ENCODE measurements at regions not wholly inside any gene's neighbourhood (a gene's known extent, or its start where the extent isn't known, plus 50 kb on each side); places are given as distances from the start of the nearest gene placed in this dataset.
"Not testable (repeated sequence)": the region's sequence is repeated elsewhere in the genome, so short reads cannot be mapped to it uniquely, and the experiment has no call there.

- DNase-seq, result no peak
Measured at GRCh38 chr3:106029954-106030626, 161.3 kb upstream of the CBLB start.

DNA sequence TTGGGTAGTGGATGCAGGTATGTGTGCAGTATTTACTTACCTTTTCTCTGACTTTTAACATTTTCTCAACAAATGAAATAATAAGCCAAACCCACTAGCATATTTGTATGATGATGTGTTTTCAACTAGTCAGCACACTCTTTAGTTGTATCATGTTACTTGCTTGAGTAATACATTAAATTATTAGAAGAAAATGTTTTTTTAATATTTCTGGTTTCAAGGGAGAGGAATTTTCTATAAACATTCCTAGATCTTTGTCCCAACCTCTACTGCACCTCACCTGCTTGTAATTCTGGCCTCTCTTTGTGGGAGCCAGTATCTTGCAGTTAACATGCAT lies 161.8 kb upstream of the CBLB start:
- peak; percentile 17 for DNase-seq

- no peak for DNase-seq
Measured at GRCh38 chr3:106032479-106032878, 163.7 kb upstream of the CBLB start.

DNA sequence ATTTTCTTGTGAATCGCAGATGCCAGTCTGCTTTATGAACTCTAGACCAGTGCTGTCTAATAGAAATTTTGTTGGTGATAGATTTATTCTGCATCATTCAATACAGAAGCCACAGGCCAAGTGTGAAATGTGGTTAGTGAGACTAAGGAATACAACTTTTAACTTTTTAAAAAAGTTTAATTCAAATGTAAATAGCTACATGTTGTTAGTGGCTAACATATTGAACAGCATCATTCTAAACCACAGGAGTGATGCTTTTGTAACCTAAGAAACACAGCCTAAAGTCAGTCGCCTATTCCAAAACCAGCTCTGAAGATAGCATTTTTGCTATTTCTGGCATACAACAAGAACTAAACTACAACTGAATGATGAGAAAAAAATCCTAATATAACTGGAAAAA lies 164.8 kb upstream of the CBLB start:
- DNase-seq, result no peak

GRCh38 chr3:106034313-106034712 lies 165.5 kb upstream of the CBLB start:
- DNase-seq, result no peak

GRCh38 chr3:106035619-106036018 lies 166.8 kb upstream of the CBLB start:
- no peak for DNase-seq

DNA sequence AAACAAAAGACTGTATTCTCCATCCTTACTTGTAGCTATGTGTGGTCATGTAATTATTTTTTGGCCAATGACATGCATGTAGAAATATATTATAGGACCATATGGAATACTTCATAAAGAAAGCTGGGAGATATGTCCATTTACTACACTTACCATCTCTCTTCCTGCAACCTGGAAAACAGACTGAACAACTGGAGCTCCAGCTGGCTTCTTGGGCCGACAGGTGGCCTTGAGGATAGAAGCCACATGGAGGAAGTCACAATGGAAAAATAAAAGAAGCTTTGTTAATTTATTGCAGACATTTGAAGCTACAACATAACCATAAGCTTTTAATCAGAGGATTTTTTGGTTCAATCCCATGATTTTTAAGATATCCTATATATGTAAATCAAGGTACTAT lies 167.9 kb upstream of the CBLB start:
- DNase-seq, result no peak

GRCh38 chr3:106047221-106047620 lies 178.4 kb upstream of the CBLB start:
- no peak for DNase-seq

DNA sequence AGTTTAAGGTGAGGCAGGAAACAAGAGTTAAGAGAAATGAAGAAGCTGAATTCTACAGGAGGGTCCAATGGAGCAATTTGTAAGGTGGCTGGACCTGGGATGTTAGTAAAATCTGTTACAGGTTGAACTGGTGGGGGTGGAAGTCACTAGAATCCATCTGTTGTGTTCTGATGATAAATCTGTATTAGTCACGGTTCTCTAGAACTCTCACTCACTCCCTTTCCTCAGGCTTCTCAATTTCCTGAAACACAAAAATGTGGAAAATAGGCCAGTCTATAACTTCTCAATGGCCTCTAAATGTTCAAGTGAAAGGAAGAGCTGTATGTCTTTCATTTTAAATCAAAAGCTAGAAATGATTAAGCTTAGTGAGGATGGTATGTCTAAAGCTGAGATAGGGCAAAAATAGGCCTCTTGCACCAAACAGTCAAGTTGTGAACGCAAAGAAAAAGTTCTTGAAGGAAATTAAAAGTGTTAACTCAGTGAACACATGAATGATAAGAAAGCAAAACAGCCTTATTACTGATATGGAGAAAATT lies 180.2 kb upstream of the CBLB start:
- DNase-seq, result no peak

- DNase-seq, result no peak
Measured at GRCh38 chr3:106049821-106050220, 181.0 kb upstream of the CBLB start.

DNA sequence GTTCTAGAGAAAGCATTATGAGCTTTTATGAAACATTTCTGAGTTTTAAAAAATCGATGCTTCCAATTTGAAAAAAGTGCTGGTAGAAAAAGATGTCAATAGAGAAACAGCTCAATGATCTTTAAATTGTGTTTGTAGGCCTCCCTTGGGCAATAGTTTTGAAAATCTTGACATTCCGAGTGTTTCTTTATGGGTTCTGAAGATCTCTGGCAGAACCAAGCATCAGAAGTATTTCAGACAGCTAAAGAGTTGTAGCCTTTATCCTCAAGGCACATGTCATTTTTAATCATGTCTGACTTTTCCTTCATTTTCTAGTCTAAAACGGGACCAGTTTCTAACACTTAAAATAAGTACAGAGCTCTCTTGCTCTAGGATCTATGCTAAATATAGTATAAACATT lies 188.1 kb upstream of the CBLB start:
- DNase-seq, result no peak

GRCh38 chr3:106058475-106058874 lies 189.7 kb upstream of the CBLB start:
- DNase-seq, result no peak

GRCh38 chr3:106059953-106060517 lies 191.2 kb upstream of the CBLB start:
- DNase-seq, result no peak

GRCh38 chr3:106063909-106064308 lies 195.1 kb upstream of the CBLB start:
- DNase-seq, result no peak

GRCh38 chr3:106065831-106066230 lies 197.0 kb upstream of the CBLB start:
- DNase-seq, result no peak

GRCh38 chr3:106067711-106068110 lies 198.9 kb upstream of the CBLB start:
- no peak for DNase-seq

DNA sequence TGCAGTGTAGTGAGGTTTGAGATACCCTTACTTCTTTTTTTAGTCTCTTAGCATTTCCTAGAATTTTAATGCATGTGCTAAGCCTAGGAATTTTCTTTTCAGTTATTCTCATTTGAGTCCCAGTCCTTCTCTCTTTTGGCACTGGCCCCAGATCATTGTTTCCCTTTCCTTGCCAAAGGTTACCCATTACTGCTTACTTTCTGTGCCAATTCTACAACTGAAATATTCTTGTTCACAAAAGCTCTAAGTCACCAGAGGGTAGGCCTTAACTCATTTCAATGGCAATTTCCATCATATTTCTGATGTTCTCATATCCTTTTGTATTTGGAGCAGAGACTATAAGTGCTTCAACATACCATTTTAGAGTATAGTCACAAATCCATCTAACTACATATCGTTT lies 199.6 kb upstream of the CBLB start:
- DNase-seq, result no peak

DNA sequence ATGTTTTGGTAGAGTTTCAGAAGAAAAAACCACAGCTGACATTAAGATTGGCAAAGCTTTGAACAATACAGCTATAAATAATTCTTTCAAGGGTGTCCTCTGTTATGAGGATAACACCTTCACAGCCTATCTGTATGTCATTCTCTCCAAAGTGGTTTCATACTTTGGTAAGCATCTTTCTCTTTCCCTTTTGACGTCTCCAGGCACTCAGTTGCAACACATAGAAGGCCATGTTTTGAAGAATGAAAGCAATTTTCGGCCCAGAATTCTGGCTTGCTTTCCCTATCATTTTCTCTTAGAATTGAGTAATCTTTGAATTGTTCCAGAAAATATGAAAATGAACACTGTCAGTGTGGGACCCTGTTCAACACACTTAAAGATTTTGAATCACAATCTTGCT lies 200.0 kb upstream of the CBLB start:
- DNase-seq, result no peak

- no peak for DNase-seq
Measured at GRCh38 chr3:106070187-106070586, 201.4 kb upstream of the CBLB start.

- DNase-seq, result no peak
Measured at GRCh38 chr3:106071306-106071705, 202.5 kb upstream of the CBLB start.

GRCh38 chr3:106072596-106072995 lies 203.8 kb upstream of the CBLB start:
- not testable (repeated sequence) for DNase-seq

DNA sequence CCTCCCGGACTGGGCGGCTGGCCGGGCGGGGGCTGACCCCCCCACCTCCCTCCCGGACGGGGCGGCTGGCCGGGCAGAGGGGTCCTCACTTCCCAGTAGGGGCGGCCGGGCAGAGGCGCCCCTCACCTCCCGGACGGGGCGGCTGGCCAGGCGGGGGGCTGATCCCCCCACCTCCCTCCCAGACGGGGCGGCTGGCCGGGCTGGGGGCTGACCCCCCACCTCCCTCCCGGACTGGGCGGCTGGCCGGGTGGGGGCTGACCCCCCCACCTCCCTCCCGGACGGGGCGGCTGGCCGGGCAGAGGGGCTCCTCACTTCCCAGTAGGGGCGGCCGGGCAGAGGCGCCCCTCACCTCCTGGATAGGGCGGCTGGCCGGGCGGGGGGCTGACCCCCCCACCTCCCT lies 205.0 kb upstream of the CBLB start:
- DNase-seq, result not testable (repeated sequence)

DNA sequence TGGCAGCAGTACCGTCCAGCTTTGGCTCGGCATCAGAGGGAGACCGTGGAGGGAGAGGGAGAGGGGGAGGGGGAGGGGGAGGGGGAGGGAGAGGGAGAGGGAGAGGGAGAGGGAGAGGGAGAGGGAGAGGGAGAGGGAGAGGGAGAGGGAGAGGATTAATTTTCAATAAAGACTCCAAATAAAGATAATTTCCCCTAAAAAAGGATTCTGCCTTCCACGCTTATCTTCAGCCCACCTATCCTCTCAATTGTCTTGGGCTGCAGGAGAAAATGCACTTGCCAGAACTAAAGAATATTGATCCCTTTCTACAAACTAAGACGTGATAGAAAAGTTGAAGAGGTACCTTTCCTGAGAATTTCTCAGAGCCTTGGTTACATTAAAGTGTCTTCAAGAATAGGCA lies 206.9 kb upstream of the CBLB start:
- DNase-seq, result not testable (repeated sequence)

DNA sequence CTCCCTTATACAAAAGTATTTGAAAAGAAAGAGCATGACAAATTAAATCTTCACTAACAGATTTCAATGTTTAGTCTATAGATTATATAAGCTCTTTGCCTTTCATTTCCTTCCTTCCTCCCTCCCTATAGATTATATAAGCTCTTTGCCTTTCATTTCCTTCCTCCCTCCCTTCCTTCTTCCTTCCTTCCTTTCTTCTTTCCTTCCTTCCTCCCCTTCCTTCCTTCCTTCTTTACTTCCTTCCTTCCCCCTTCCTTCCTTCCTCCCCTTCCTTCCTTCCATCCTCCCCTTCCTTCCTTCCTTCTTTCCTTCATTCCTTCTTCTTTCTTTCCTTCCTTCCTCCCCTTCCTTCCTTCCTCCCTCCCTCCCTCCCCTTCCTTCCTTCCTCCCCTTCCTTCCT lies 209.8 kb upstream of the CBLB start:
- no peak for DNase-seq

- DNase-seq, result no peak
Measured at GRCh38 chr3:106082616-106083015, 213.8 kb upstream of the CBLB start.
